ENCODE measurements at regions not wholly inside any gene's neighbourhood (a gene's known extent, or its start where the extent isn't known, plus 50 kb on each side); places are given as distances from the start of the nearest gene placed in this dataset.

- H3K27ac ChIP-seq (ENCODE audit: low read depth): no peak overlapping the region
- DNase-seq (ENCODE audit: low spot score) (no peak), ATAC-seq (no peak)
- no peaks in the 10 kb centered on the region for H3F3A ChIP-seq (replicated peaks; ENCODE audit: low read depth)
- H4K20me1 ChIP-seq (replicated peaks; ENCODE audit: insufficient read depth): no peaks in the 10 kb centered on the region
- Mint-ChIP-seq H3K4me1 (peaks cover 10% of the 10 kb centered on the region), H3K9me3 (no peaks in the 10 kb centered on the region), H3K36me3 (ENCODE audit: low read depth) (no peaks in the 10 kb centered on the region; the same call in 2 of the 3 replicates), H3K27ac (no peak overlapping the region), H3K4me3 (no peak overlapping the region), H3K27me3 (ENCODE audit: insufficient read depth, low read depth, poor library complexity) (no peaks in the 10 kb centered on the region)
- no peak for TF ChIP-seq CTCF (conservative IDR thresholded peaks at IDR 0.05; ENCODE audit: low read depth in 2 of 2)
- H3K79me2 ChIP-seq (replicated peaks; ENCODE audit: insufficient read depth): no peaks in the 10 kb centered on the region
- H3K9me2 ChIP-seq (ENCODE audit: insufficient read depth): no peaks in the 10 kb centered on the region
- peaks cover 5% of the 10 kb centered on the region; the same call in 1 of the 2 replicates for H3K36me3 ChIP-seq (ENCODE audit: insufficient read depth)
- no peaks in the 10 kb centered on the region for H3K27me3 ChIP-seq (ENCODE audit: insufficient read depth)
- peaks cover 11% of the 10 kb centered on the region; the same call in 1 of the 2 replicates for H3K4me1 ChIP-seq (ENCODE audit: insufficient read depth)
- H3K4me3 ChIP-seq: no peak overlapping the region
- H3K4me2 ChIP-seq: no peak overlapping the region
- H2AFZ ChIP-seq: no peak overlapping the region
Measured at GRCh38 chr7:19972876-19973275, 199.5 kb upstream of the TMEM196 start.

- Mint-ChIP-seq H3K36me3 (ENCODE audit: low read depth) (no peaks in the 10 kb centered on the region), H3K4me3 (no peak overlapping the region), H3K9me3 (no peaks in the 10 kb centered on the region), H3K27me3 (ENCODE audit: insufficient read depth, low read depth, poor library complexity) (no peaks in the 10 kb centered on the region), H3K4me1 (peaks cover 10% of the 10 kb centered on the region), H3K27ac (no peak overlapping the region)
- Histone ChIP-seq H3K36me3 (ENCODE audit: insufficient read depth) (peaks cover 6% of the 10 kb centered on the region; the same call in 1 of the 2 replicates), H3K4me2 (no peak overlapping the region), H4K20me1 (replicated peaks; ENCODE audit: insufficient read depth) (no peaks in the 10 kb centered on the region), H3K4me3 (no peak overlapping the region), H3K4me1 (ENCODE audit: insufficient read depth) (peaks cover 11% of the 10 kb centered on the region; the same call in 1 of the 2 replicates), H3F3A (replicated peaks; ENCODE audit: low read depth) (no peaks in the 10 kb centered on the region), H3K9me2 (ENCODE audit: insufficient read depth) (no peaks in the 10 kb centered on the region), H2AFZ (no peak overlapping the region), H3K79me2 (replicated peaks; ENCODE audit: insufficient read depth) (no peaks in the 10 kb centered on the region), H3K27ac (ENCODE audit: low read depth) (no peak overlapping the region), H3K27me3 (ENCODE audit: insufficient read depth) (no peaks in the 10 kb centered on the region)
- ATAC-seq (no peak), DNase-seq (ENCODE audit: low spot score) (no peak)
- TF ChIP-seq EZH2phosphoT487 (IDR thresholded peaks at IDR 0.05; ENCODE audit: unreplicated experiment): no peak
- no peak for TF ChIP-seq CREB1 (CRISPR knock-in tag; IDR thresholded peaks at IDR 0.05; ENCODE audit: low read depth)
- TF ChIP-seq JUNB (IDR thresholded peaks at IDR 0.05; ENCODE audit: unreplicated experiment): no peak
- TF ChIP-seq CTCF (conservative IDR thresholded peaks at IDR 0.05; ENCODE audit: low read depth in 2 of 2): no peak
- no peak for TF ChIP-seq REST (IDR thresholded peaks at IDR 0.05; ENCODE audit: unreplicated experiment)
- no peak for TF ChIP-seq ZNF462 (CRISPR knock-in tag; IDR thresholded peaks at IDR 0.05)
- no peak for TF ChIP-seq STAT1 (IDR thresholded peaks at IDR 0.05; ENCODE audit: unreplicated experiment)
Measured at GRCh38 chr7:19971956-19972355, 198.5 kb upstream of the TMEM196 start.

Measured in GM23338 (cell line).